ENCODE measurements at regions not wholly inside any gene's neighbourhood (a gene's known extent, or its start where the extent isn't known, plus 50 kb on each side); places are given as distances from the start of the nearest gene placed in this dataset.

GRCh38 chr7:113813471-113813870 is 105.3 kb downstream of the PPP1R3A start:
- no peak for TF ChIP-seq CTCF (IDR thresholded peaks at IDR 0.05; ENCODE audit: poor library complexity)
- no peak for TF ChIP-seq EZH2phosphoT487 (IDR thresholded peaks at IDR 0.05; ENCODE audit: low read depth, severe bottlenecking, unreplicated experiment)
